ENCODE measurements at regions not wholly inside any gene's neighbourhood (a gene's known extent, or its start where the extent isn't known, plus 50 kb on each side); places are given as distances from the start of the nearest gene placed in this dataset.

GRCh38 chr10:90407131-90407530 is 450.7 kb downstream of the HTR7 start:
- TF ChIP-seq, protein P1, sequence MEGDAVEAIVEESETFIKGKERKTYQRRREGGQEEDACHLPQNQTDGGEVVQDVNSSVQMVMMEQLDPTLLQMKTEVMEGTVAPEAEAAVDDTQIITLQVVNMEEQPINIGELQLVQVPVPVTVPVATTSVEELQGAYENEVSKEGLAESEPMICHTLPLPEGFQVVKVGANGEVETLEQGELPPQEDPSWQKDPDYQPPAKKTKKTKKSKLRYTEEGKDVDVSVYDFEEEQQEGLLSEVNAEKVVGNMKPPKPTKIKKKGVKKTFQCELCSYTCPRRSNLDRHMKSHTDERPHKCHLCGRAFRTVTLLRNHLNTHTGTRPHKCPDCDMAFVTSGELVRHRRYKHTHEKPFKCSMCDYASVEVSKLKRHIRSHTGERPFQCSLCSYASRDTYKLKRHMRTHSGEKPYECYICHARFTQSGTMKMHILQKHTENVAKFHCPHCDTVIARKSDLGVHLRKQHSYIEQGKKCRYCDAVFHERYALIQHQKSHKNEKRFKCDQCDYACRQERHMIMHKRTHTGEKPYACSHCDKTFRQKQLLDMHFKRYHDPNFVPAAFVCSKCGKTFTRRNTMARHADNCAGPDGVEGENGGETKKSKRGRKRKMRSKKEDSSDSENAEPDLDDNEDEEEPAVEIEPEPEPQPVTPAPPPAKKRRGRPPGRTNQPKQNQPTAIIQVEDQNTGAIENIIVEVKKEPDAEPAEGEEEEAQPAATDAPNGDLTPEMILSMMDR (IDR thresholded peaks at IDR 0.05), result no peak
- no peak for TF ChIP-seq POLR2A (IDR thresholded peaks at IDR 0.05)
